ENCODE measurements at regions not wholly inside any gene's neighbourhood (a gene's known extent, or its start where the extent isn't known, plus 50 kb on each side); places are given as distances from the start of the nearest gene placed in this dataset.

GRCh38 chr1:199746666-199747384, 280.7 kb upstream of the NR5A2 start:
- TF ChIP-seq POLR2AphosphoS5 (IDR thresholded peaks at IDR 0.05; ENCODE audit: low read depth, low read length), result no peak
- TF ChIP-seq SIN3A (IDR thresholded peaks at IDR 0.05; ENCODE audit: borderline replicate concordance, insufficient read depth, low read depth, low read length), result no peak
- no peak for TF ChIP-seq REST (IDR thresholded peaks at IDR 0.05; ENCODE audit: insufficient read depth in 1 of 2, low read depth in 2 of 2, low read length in 1 of 2)
- TF ChIP-seq TCF7L2 (IDR thresholded peaks at IDR 0.05; ENCODE audit: low read depth, low read length), result no peak
- TF ChIP-seq CTCF (IDR thresholded peaks at IDR 0.05), result no peak
- intact Hi-C loops (cut with micrococcal nuclease; ENCODE audit: unreplicated experiment) (no loop called here), in situ Hi-C loops (cut with HindIII; ENCODE audit: low pct_unique_long_range_greater_than_20kb, low sequenced_read_pairs) (no loop called here)
- Histone ChIP-seq H3K27ac (ENCODE audit: low read length) (no peak overlapping the region), H3K36me3 (ENCODE audit: control insufficient read depth, insufficient read depth, low read length) (no peaks in the 10 kb centered on the region), H3K4me3 (ENCODE audit: low read depth in 2 of 2, low read length in 2 of 2) (no peak overlapping the region), H3K9me3 (ENCODE audit: control insufficient read depth, insufficient read depth, low read depth, low read length) (no peaks in the 10 kb centered on the region), H3K4me1 (ENCODE audit: control insufficient read depth, insufficient read depth, low read length) (no peaks in the 10 kb centered on the region), H3K27me3 (ENCODE audit: control insufficient read depth, insufficient read depth, low read length) (no peaks in the 10 kb centered on the region)
- BruUV-seq (replicated peaks), result no TSS peak
- no peak for DNase-seq (ENCODE audit: low read depth, low spot score)
- ATAC-seq, result no peak
- ChIA-PET CTCF (no interaction called here), POLR2A (no interaction called here)

GRCh38 chr1:199747984-199748383, 279.5 kb upstream of the NR5A2 start:
- ChIA-PET CTCF (no interaction called here), POLR2A (no interaction called here)
- ATAC-seq (no peak), DNase-seq (ENCODE audit: low read depth, low spot score) (no peak)
- no peaks in the 10 kb centered on the region for H3K9me3 ChIP-seq (ENCODE audit: control insufficient read depth, insufficient read depth, low read depth, low read length)
- H3K4me3 ChIP-seq (ENCODE audit: low read depth in 2 of 2, low read length in 2 of 2), result no peak overlapping the region
- no peaks in the 10 kb centered on the region for H3K36me3 ChIP-seq (ENCODE audit: control insufficient read depth, insufficient read depth, low read length)
- no peak for TF ChIP-seq SIN3A (IDR thresholded peaks at IDR 0.05; ENCODE audit: borderline replicate concordance, insufficient read depth, low read depth, low read length)
- TF ChIP-seq POLR2AphosphoS5 (IDR thresholded peaks at IDR 0.05; ENCODE audit: low read depth, low read length), result no peak
- TF ChIP-seq REST (IDR thresholded peaks at IDR 0.05; ENCODE audit: insufficient read depth in 1 of 2, low read depth in 2 of 2, low read length in 1 of 2), result no peak
- TF ChIP-seq CTCF (IDR thresholded peaks at IDR 0.05), result no peak
- TF ChIP-seq TCF7L2 (IDR thresholded peaks at IDR 0.05; ENCODE audit: low read depth, low read length), result no peak
- intact Hi-C loops (cut with micrococcal nuclease; ENCODE audit: unreplicated experiment) (no loop called here), in situ Hi-C loops (cut with HindIII; ENCODE audit: low pct_unique_long_range_greater_than_20kb, low sequenced_read_pairs) (no loop called here)
- no peaks in the 10 kb centered on the region for H3K4me1 ChIP-seq (ENCODE audit: control insufficient read depth, insufficient read depth, low read length)
- BruUV-seq (replicated peaks), result no TSS peak
- no peak overlapping the region for H3K27ac ChIP-seq (ENCODE audit: low read length)
- no peaks in the 10 kb centered on the region for H3K27me3 ChIP-seq (ENCODE audit: control insufficient read depth, insufficient read depth, low read length)
